PC-9 (cell line): ENCODE measurements at regions not wholly inside any gene's neighbourhood (a gene's known extent, or its start where the extent isn't known, plus 50 kb on each side); places are given as distances from the start of the nearest gene placed in this dataset.

Source experiments
- BruUV-seq: library from RNA; stranded (reverse); fragments of 400-500 nt; replicated peaks from 2 replicates; lab custom pipeline; 2021; lab: Mats Ljungman, UMichigan
- CTCF ChIA-PET: fragments of 300-600 bp; sonication (Branson Sonifier 250); formaldehyde crosslinking; loops from one replicate; lab custom pipeline; 2022; ENCODE audit warnings: antibody characterized with exemption; lab: Charles Lee
- POLR2A ChIA-PET: fragments of 300-600 bp; sonication (Branson Sonifier 250); formaldehyde crosslinking; loops from one replicate; lab custom pipeline; 2022; ENCODE audit warnings: antibody characterized with exemption; ENCODE audit not compliant: unreplicated experiment; lab: Charles Lee
- DNase-seq, 2 experiments: peaks; one replicate each; pipeline versions ENCODE4 v3.0.0 to v3.0.0-alpha.2; 2015 to 2022; ENCODE audit warnings: mixed read lengths in 1 of 2
- H2AFZ ChIP-seq: fragments of 200-600 bp; sonication (generic); 2 replicates; pipeline ENCODE4 v1.8.1; 2017; ENCODE audit warnings: antibody characterized with exemption
- H3F3A ChIP-seq: fragments of 200-600 bp; sonication (generic); 2 replicates; pipeline ENCODE4 v1.8.1; 2017; ENCODE audit warnings: antibody characterized with exemption, mild to moderate bottlenecking, low read depth; ENCODE audit not compliant: insufficient read depth
- H3K27ac ChIP-seq: fragments of 200-600 bp; sonication (generic); 2 replicates; pipeline ENCODE4 v1.6.1; 2016; ENCODE audit warnings: mixed run types
- H3K27me3 ChIP-seq: fragments of 200-600 bp; sonication (generic); 2 replicates; pipeline ENCODE4 v1.6.1; 2016; ENCODE audit warnings: low read depth, mixed run types; ENCODE audit not compliant: insufficient read depth
- H3K36me3 ChIP-seq: fragments of 200-600 bp; sonication (generic); 2 replicates; pipeline ENCODE4 v1.6.1; 2016; ENCODE audit warnings: low read depth, mixed run types
- H3K4me1 ChIP-seq: fragments of 200-600 bp; sonication (generic); replicated peaks from 2 replicates; pipeline ENCODE4 v1.6.1; 2016; ENCODE audit warnings: mixed run types; ENCODE audit not compliant: insufficient read depth
- H3K4me2 ChIP-seq: fragments of 200-600 bp; sonication (generic); 2 replicates; pipeline ENCODE4 v1.6.1; 2017; ENCODE audit warnings: mixed run types
- H3K4me3 ChIP-seq: fragments of 200-600 bp; sonication (generic); 2 replicates; pipeline ENCODE4 v1.6.1; 2016; ENCODE audit warnings: mixed run types
- H3K79me2 ChIP-seq: fragments of 200-600 bp; sonication (generic); 2 replicates; pipeline ENCODE4 v1.6.1; 2017; ENCODE audit warnings: low read depth, mixed run types
- H3K9me2 ChIP-seq: fragments of 200-600 bp; sonication (generic); 2 replicates; pipeline ENCODE4 v1.8.1; 2017; ENCODE audit warnings: mild to moderate bottlenecking; ENCODE audit not compliant: insufficient read depth
- H3K9me3 ChIP-seq: fragments of 200-600 bp; sonication (generic); 2 replicates; pipeline ENCODE4 v1.8.1; 2016; ENCODE audit warnings: low read depth; ENCODE audit not compliant: insufficient read depth
- H4K20me1 ChIP-seq: fragments of 200-600 bp; sonication (generic); 2 replicates; pipeline ENCODE4 v1.8.1; 2017; ENCODE audit not compliant: insufficient read depth
- CTCF ChIP-seq: fragments of 200-600 bp; sonication (generic); conservative IDR thresholded peaks from 2 replicates; pipeline ENCODE4 v1.6.1; 2017; ENCODE audit warnings: mixed run types, antibody characterized with exemption, mild to moderate bottlenecking, moderate library complexity
- EZH2 ChIP-seq: fragments of 200-600 bp; sonication (generic); IDR thresholded peaks from 2 replicates; pipeline ENCODE4 v1.8.0; 2017; ENCODE audit warnings: antibody characterized with exemption, low read depth
- intact Hi-C: fragments of 100-400 bp; cut with micrococcal nuclease; formaldehyde crosslinking; loops from one replicate; pipeline ENCODE4 v1.10.0; 2022; ENCODE audit not compliant: unreplicated experiment

GRCh38 chr10:92757711-92758104 lies 68.0 kb downstream of the HHEX start:
- no peaks in the 10 kb centered on the region for H3K79me2 ChIP-seq
- H3F3A ChIP-seq, result no peaks in the 10 kb centered on the region
- peaks cover 11% of the 10 kb centered on the region; the same call in 1 of the 2 replicates for H3K4me1 ChIP-seq
- H3K9me2 ChIP-seq, result no peaks in the 10 kb centered on the region
- ChIA-PET POLR2A (no interaction called here), CTCF (interaction anchor here (0.6 kb wide), 1 partner anchor 75 kb away, joined by 4 read pairs; no protein-coding TSS in a partner anchor)
- no peaks in the 10 kb centered on the region for H3K27me3 ChIP-seq
- no peak overlapping the region for H3K4me3 ChIP-seq
- no peak for DNase-seq
- intact Hi-C loops, result no loop called here
- H2AFZ ChIP-seq, result no peak overlapping the region
- H3K36me3 ChIP-seq, result no peaks in the 10 kb centered on the region
- H3K27ac ChIP-seq, result no peak overlapping the region
- BruUV-seq, result no TSS peak
- TF ChIP-seq EZH2 (no peak), CTCF (no peak)
- no peak overlapping the region for H3K4me2 ChIP-seq
- no peaks in the 10 kb centered on the region for H4K20me1 ChIP-seq
- H3K9me3 ChIP-seq, result no peaks in the 10 kb centered on the region

GRCh38 chr10:92758594-92758993 lies 68.8 kb downstream of the HHEX start:
- Histone ChIP-seq H3K27me3 (no peaks in the 10 kb centered on the region), H3K4me3 (no peak overlapping the region), H3K4me1 (peaks cover 11% of the 10 kb centered on the region; the same call in 1 of the 2 replicates), H3K79me2 (no peaks in the 10 kb centered on the region), H3K27ac (no peak overlapping the region), H3K4me2 (no peak overlapping the region), H3K9me3 (no peaks in the 10 kb centered on the region), H2AFZ (no peak overlapping the region), H4K20me1 (no peaks in the 10 kb centered on the region), H3F3A (no peaks in the 10 kb centered on the region), H3K36me3 (no peaks in the 10 kb centered on the region), H3K9me2 (no peaks in the 10 kb centered on the region)
- BruUV-seq, result no TSS peak
- TF ChIP-seq EZH2, result no peak
- TF ChIP-seq CTCF, result no peak
- ChIA-PET CTCF (no interaction called here), POLR2A (no interaction called here)
- intact Hi-C loops, result no loop called here
- no peak for DNase-seq

- TF ChIP-seq EZH2, result no peak
- TF ChIP-seq CTCF, result no peak
- H3F3A ChIP-seq, result no peaks in the 10 kb centered on the region
- no peaks in the 10 kb centered on the region for H3K27me3 ChIP-seq
- H4K20me1 ChIP-seq, result no peaks in the 10 kb centered on the region
- no peak overlapping the region for H3K27ac ChIP-seq
- no peaks in the 10 kb centered on the region for H3K9me3 ChIP-seq
- peak overlapping the region; percentile 66; the same call in 1 of the 2 replicates for H2AFZ ChIP-seq
- BruUV-seq, result no TSS peak
- no peaks in the 10 kb centered on the region for H3K9me2 ChIP-seq
- ChIA-PET CTCF (no interaction called here), POLR2A (no interaction called here)
- H3K36me3 ChIP-seq, result no peaks in the 10 kb centered on the region
- no peak for DNase-seq
- intact Hi-C loops, result no loop called here
- H3K4me3 ChIP-seq, result no peak overlapping the region
- peaks cover 11% of the 10 kb centered on the region; the same call in 1 of the 2 replicates for H3K4me1 ChIP-seq
- H3K4me2 ChIP-seq, result peak overlapping the region; percentile 18; the same call in 1 of the 2 replicates
- H3K79me2 ChIP-seq, result no peaks in the 10 kb centered on the region
Measured at GRCh38 chr10:92760609-92761008, 70.9 kb downstream of the HHEX start.
